ENCODE measurements at regions not wholly inside any gene's neighbourhood (a gene's known extent, or its start where the extent isn't known, plus 50 kb on each side); places are given as distances from the start of the nearest gene placed in this dataset.

- H3K9me3 Mint-ChIP-seq, result no peaks in the 10 kb centered on the region
- ATAC-seq (no peak), DNase-seq (ENCODE audit: low spot score) (no peak)
- no peaks in the 10 kb centered on the region for H3K4me1 Mint-ChIP-seq (ENCODE audit: low read depth in 2 of 2)
- H3K36me3 Mint-ChIP-seq, result no peaks in the 10 kb centered on the region
- H3K27me3 Mint-ChIP-seq, result peaks cover 33 to 51% of the 10 kb centered on the region in 2 donors
- H3K27ac Mint-ChIP-seq, result no peak overlapping the region
- H3K4me3 Mint-ChIP-seq, result no peak overlapping the region
Observed at GRCh38 chr22:22384668-22385244, 123.8 kb downstream of the ZNF280B start.

- H3K27me3 Mint-ChIP-seq, result peaks cover 29 to 58% of the 10 kb centered on the region in 2 donors
- H3K9me3 Mint-ChIP-seq, result no peaks in the 10 kb centered on the region
- no peaks in the 10 kb centered on the region for H3K4me1 Mint-ChIP-seq (ENCODE audit: low read depth in 2 of 2)
- H3K27ac Mint-ChIP-seq, result no peak overlapping the region
- H3K36me3 Mint-ChIP-seq, result no peaks in the 10 kb centered on the region
- no peak for ATAC-seq
- DNase-seq (ENCODE audit: low spot score), result no peak
- no peak overlapping the region for H3K4me3 Mint-ChIP-seq
Observed at GRCh38 chr22:22386602-22387385, 121.7 kb downstream of the ZNF280B start.

GRCh38 chr22:22387386-22387736, 121.2 kb downstream of the ZNF280B start:
- H3K27me3 Mint-ChIP-seq, result peaks cover 28 to 56% of the 10 kb centered on the region in 2 donors
- DNase-seq (ENCODE audit: low spot score) (no peak), ATAC-seq (no peak)
- no peaks in the 10 kb centered on the region for H3K9me3 Mint-ChIP-seq
- H3K36me3 Mint-ChIP-seq, result no peaks in the 10 kb centered on the region
- H3K4me1 Mint-ChIP-seq (ENCODE audit: low read depth in 2 of 2), result no peaks in the 10 kb centered on the region
- no peak overlapping the region for H3K27ac Mint-ChIP-seq
- H3K4me3 Mint-ChIP-seq, result no peak overlapping the region

GRCh38 chr22:22388090-22388489, 120.5 kb downstream of the ZNF280B start:
- no peak overlapping the region for H3K4me3 Mint-ChIP-seq
- ATAC-seq (no peak), DNase-seq (ENCODE audit: low spot score) (no peak)
- peaks cover 30 to 57% of the 10 kb centered on the region in 2 donors for H3K27me3 Mint-ChIP-seq
- H3K36me3 Mint-ChIP-seq, result no peaks in the 10 kb centered on the region
- no peaks in the 10 kb centered on the region for H3K4me1 Mint-ChIP-seq (ENCODE audit: low read depth in 2 of 2)
- H3K9me3 Mint-ChIP-seq, result no peaks in the 10 kb centered on the region
- no peak overlapping the region for H3K27ac Mint-ChIP-seq

GRCh38 chr22:22388494-22388893, 120.0 kb downstream of the ZNF280B start:
- Mint-ChIP-seq H3K27me3 (peaks cover 27 to 54% of the 10 kb centered on the region in 2 donors), H3K36me3 (no peaks in the 10 kb centered on the region), H3K27ac (no peak overlapping the region), H3K4me3 (no peak overlapping the region), H3K9me3 (no peaks in the 10 kb centered on the region), H3K4me1 (ENCODE audit: low read depth in 2 of 2) (no peaks in the 10 kb centered on the region)
- ATAC-seq (no peak), DNase-seq (ENCODE audit: low spot score) (no peak)

- Mint-ChIP-seq H3K27ac (no peak overlapping the region), H3K4me3 (no peak overlapping the region), H3K9me3 (no peaks in the 10 kb centered on the region), H3K36me3 (no peaks in the 10 kb centered on the region), H3K4me1 (ENCODE audit: low read depth in 2 of 2) (no peaks in the 10 kb centered on the region), H3K27me3 (peaks cover 20 to 52% of the 10 kb centered on the region in 2 donors)
- ATAC-seq (no peak), DNase-seq (ENCODE audit: low spot score) (no peak)
Observed at GRCh38 chr22:22389467-22389866, 119.1 kb downstream of the ZNF280B start.

GRCh38 chr22:22390989-22391388, 117.6 kb downstream of the ZNF280B start:
- Mint-ChIP-seq H3K9me3 (no peaks in the 10 kb centered on the region), H3K27me3 (peaks cover 15 to 47% of the 10 kb centered on the region in 2 donors), H3K27ac (no peak overlapping the region), H3K4me1 (ENCODE audit: low read depth in 2 of 2) (no peaks in the 10 kb centered on the region), H3K36me3 (no peaks in the 10 kb centered on the region), H3K4me3 (no peak overlapping the region)
- DNase-seq (ENCODE audit: low spot score), result no peak
- no peak for ATAC-seq

- Mint-ChIP-seq H3K27me3 (peaks cover 15 to 47% of the 10 kb centered on the region in 2 donors), H3K4me3 (no peak overlapping the region), H3K36me3 (no peaks in the 10 kb centered on the region), H3K4me1 (ENCODE audit: low read depth in 2 of 2) (no peaks in the 10 kb centered on the region), H3K9me3 (no peaks in the 10 kb centered on the region), H3K27ac (no peak overlapping the region)
- no peak for DNase-seq (ENCODE audit: low spot score)
- ATAC-seq, result no peak
Observed at GRCh38 chr22:22391543-22391942, 117.0 kb downstream of the ZNF280B start.

- Mint-ChIP-seq H3K27me3 (peaks cover 17 to 53% of the 10 kb centered on the region in 2 donors), H3K4me1 (ENCODE audit: low read depth in 2 of 2) (no peaks in the 10 kb centered on the region), H3K27ac (no peak overlapping the region), H3K36me3 (no peaks in the 10 kb centered on the region), H3K9me3 (no peaks in the 10 kb centered on the region), H3K4me3 (no peak overlapping the region)
- ATAC-seq (peak; percentile 31 to 37), DNase-seq (ENCODE audit: low spot score) (no peak)
Observed at GRCh38 chr22:22392131-22392530, 116.4 kb downstream of the ZNF280B start.

- DNase-seq (ENCODE audit: low spot score), result no peak
- no peaks in the 10 kb centered on the region for H3K4me1 Mint-ChIP-seq (ENCODE audit: low read depth in 2 of 2)
- H3K27me3 Mint-ChIP-seq, result peaks cover 13 to 56% of the 10 kb centered on the region in 2 donors
- no peak for ATAC-seq
- no peaks in the 10 kb centered on the region for H3K36me3 Mint-ChIP-seq
- H3K27ac Mint-ChIP-seq, result no peak overlapping the region
- H3K4me3 Mint-ChIP-seq, result no peak overlapping the region
- H3K9me3 Mint-ChIP-seq, result no peaks in the 10 kb centered on the region
Observed at GRCh38 chr22:22394591-22394990, 114.0 kb downstream of the ZNF280B start.

- no peak overlapping the region for H3K27ac Mint-ChIP-seq
- H3K4me3 Mint-ChIP-seq, result no peak overlapping the region
- DNase-seq (ENCODE audit: low spot score) (no peak), ATAC-seq (no peak)
- H3K9me3 Mint-ChIP-seq, result no peaks in the 10 kb centered on the region
- no peaks in the 10 kb centered on the region for H3K4me1 Mint-ChIP-seq (ENCODE audit: low read depth in 2 of 2)
- no peaks in the 10 kb centered on the region for H3K36me3 Mint-ChIP-seq
- H3K27me3 Mint-ChIP-seq, result peaks cover 12 to 50% of the 10 kb centered on the region in 2 donors
Observed at GRCh38 chr22:22395245-22395644, 113.3 kb downstream of the ZNF280B start.

GRCh38 chr22:22396741-22397291, 111.7 kb downstream of the ZNF280B start:
- H3K4me1 Mint-ChIP-seq (ENCODE audit: low read depth in 2 of 2), result no peaks in the 10 kb centered on the region

GRCh38 chr22:22397292-22397870, 111.2 kb downstream of the ZNF280B start:
- Mint-ChIP-seq H3K4me1 (ENCODE audit: low read depth in 2 of 2) (no peaks in the 10 kb centered on the region), H3K9me3 (no peaks in the 10 kb centered on the region), H3K27ac (no peak overlapping the region), H3K27me3 (peaks cover 7 to 36% of the 10 kb centered on the region in 2 donors), H3K36me3 (no peaks in the 10 kb centered on the region), H3K4me3 (no peak overlapping the region)
- ATAC-seq, result no peak
- no peak for DNase-seq (ENCODE audit: low spot score)

More at GRCh38 chr22:22396741-22397291, 111.7 kb downstream of the ZNF280B start:
- Mint-ChIP-seq H3K27me3 (peaks cover 8 to 39% of the 10 kb centered on the region in 2 donors), H3K9me3 (no peaks in the 10 kb centered on the region), H3K27ac (no peak overlapping the region), H3K4me3 (no peak overlapping the region), H3K36me3 (no peaks in the 10 kb centered on the region)
- no peak for ATAC-seq
- no peak for DNase-seq (ENCODE audit: low spot score)

- Mint-ChIP-seq H3K9me3 (no peaks in the 10 kb centered on the region), H3K27me3 (peaks cover 5 to 30% of the 10 kb centered on the region in 2 donors), H3K27ac (no peak overlapping the region), H3K4me1 (ENCODE audit: low read depth in 2 of 2) (no peaks in the 10 kb centered on the region), H3K4me3 (no peak overlapping the region), H3K36me3 (no peaks in the 10 kb centered on the region)
- ATAC-seq (no peak), DNase-seq (ENCODE audit: low spot score) (no peak)
Observed at GRCh38 chr22:22397875-22398524, 110.5 kb downstream of the ZNF280B start.
